Midbrain (tissue), 1 donor: ENCODE measurements at regions not wholly inside any gene's neighbourhood (a gene's known extent, or its start where the extent isn't known, plus 50 kb on each side); places are given as distances from the start of the nearest gene placed in this dataset.
"Not testable (repeated sequence)": the region's sequence is repeated elsewhere in the genome, so short reads cannot be mapped to it uniquely, and the experiment has no call there.

Experiments used
- DNase-seq: peaks from one replicate; lab custom pipeline; 2025; lab: John Stamatoyannopoulos, UW

- no peak for DNase-seq
These were observed 123.5 kb upstream of the KITLG start for GRCh38 chr12:88703790-88704189.

- no peak for DNase-seq
These were observed 118.2 kb upstream of the KITLG start for GRCh38 chr12:88698471-88698870.

GRCh38 chr12:88693837-88694445, 113.7 kb upstream of the KITLG start:
- DNase-seq = no peak

- no peak for DNase-seq
These were observed 111.5 kb upstream of the KITLG start for GRCh38 chr12:88691811-88692210.

- DNase-seq = no peak
These were observed 104.3 kb upstream of the KITLG start for GRCh38 chr12:88684610-88685009.

GRCh38 chr12:88684170-88684569, 103.9 kb upstream of the KITLG start:
- no peak for DNase-seq

GRCh38 chr12:88683628-88684027, 103.4 kb upstream of the KITLG start:
- DNase-seq = no peak

- no peak for DNase-seq
These were observed 101.0 kb upstream of the KITLG start for GRCh38 chr12:88681271-88681670.

- DNase-seq = no peak
These were observed 97.2 kb upstream of the KITLG start for GRCh38 chr12:88677464-88677863.

GRCh38 chr12:88667615-88668014, 87.3 kb upstream of the KITLG start:
- not testable (repeated sequence) for DNase-seq

GRCh38 chr12:88665071-88665470, 84.8 kb upstream of the KITLG start:
- DNase-seq = no peak

GRCh38 chr12:88662961-88663360, 82.7 kb upstream of the KITLG start:
- no peak for DNase-seq

- no peak for DNase-seq
These were observed 81.8 kb upstream of the KITLG start for GRCh38 chr12:88662093-88662492.

- no peak for DNase-seq
These were observed 77.7 kb upstream of the KITLG start for GRCh38 chr12:88658009-88658408.

- DNase-seq = no peak
These were observed 70.4 kb upstream of the KITLG start for GRCh38 chr12:88650715-88651114.

GRCh38 chr12:88648625-88649024, 68.4 kb upstream of the KITLG start:
- DNase-seq = no peak

GRCh38 chr12:88646824-88647223, 66.6 kb upstream of the KITLG start:
- no peak for DNase-seq

- no peak for DNase-seq
These were observed 65.5 kb upstream of the KITLG start for GRCh38 chr12:88645816-88646215.

GRCh38 chr12:88644946-88645702, 64.9 kb upstream of the KITLG start:
- no peak for DNase-seq

GRCh38 chr12:88643685-88644084, 63.4 kb upstream of the KITLG start:
- no peak for DNase-seq

- no peak for DNase-seq
These were observed 62.6 kb upstream of the KITLG start for GRCh38 chr12:88642675-88643431.

- no peak for DNase-seq
These were observed 58.9 kb upstream of the KITLG start for GRCh38 chr12:88638966-88639760.
